GM20000 (cell line): ENCODE measurements at regions not wholly inside any gene's neighbourhood (a gene's known extent, or its start where the extent isn't known, plus 50 kb on each side); places are given as distances from the start of the nearest gene placed in this dataset.

ENCODE experiments used
- DNase-seq: peaks from one replicate; pipeline ENCODE4 v3.0.0; 2012; ENCODE audit warnings: low spot score
- TF ChIP-seq, protein P1 (sequence below): IDR thresholded peaks from 2 replicates; pipeline ENCODE4 v1.5.1; 2012; ENCODE audit warnings: mild to moderate bottlenecking, control low read depth; ENCODE audit errors: extremely low read depth, missing control alignments

DNA sequence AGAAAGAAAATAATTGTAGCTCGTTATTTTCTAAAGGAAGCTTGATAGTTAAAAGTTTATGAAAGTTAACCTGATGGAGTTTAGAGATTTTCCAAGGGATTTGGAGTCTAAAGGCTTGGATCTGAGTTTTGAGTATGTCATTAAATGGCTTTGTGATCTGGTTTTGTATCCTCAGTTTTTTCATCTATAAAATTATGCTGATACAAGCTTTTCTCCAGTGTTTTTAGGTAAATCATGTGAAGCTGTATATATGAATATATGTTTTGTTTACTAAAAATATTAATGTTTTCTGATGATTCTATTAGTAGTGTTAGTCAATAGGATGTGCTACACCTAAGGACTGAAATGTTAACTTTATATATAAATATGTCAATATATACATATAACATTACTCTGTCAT lies 727.8 kb downstream of the CDH11 start:
- no peak for DNase-seq
- TF ChIP-seq, protein P1, sequence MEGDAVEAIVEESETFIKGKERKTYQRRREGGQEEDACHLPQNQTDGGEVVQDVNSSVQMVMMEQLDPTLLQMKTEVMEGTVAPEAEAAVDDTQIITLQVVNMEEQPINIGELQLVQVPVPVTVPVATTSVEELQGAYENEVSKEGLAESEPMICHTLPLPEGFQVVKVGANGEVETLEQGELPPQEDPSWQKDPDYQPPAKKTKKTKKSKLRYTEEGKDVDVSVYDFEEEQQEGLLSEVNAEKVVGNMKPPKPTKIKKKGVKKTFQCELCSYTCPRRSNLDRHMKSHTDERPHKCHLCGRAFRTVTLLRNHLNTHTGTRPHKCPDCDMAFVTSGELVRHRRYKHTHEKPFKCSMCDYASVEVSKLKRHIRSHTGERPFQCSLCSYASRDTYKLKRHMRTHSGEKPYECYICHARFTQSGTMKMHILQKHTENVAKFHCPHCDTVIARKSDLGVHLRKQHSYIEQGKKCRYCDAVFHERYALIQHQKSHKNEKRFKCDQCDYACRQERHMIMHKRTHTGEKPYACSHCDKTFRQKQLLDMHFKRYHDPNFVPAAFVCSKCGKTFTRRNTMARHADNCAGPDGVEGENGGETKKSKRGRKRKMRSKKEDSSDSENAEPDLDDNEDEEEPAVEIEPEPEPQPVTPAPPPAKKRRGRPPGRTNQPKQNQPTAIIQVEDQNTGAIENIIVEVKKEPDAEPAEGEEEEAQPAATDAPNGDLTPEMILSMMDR, result no peak

DNA sequence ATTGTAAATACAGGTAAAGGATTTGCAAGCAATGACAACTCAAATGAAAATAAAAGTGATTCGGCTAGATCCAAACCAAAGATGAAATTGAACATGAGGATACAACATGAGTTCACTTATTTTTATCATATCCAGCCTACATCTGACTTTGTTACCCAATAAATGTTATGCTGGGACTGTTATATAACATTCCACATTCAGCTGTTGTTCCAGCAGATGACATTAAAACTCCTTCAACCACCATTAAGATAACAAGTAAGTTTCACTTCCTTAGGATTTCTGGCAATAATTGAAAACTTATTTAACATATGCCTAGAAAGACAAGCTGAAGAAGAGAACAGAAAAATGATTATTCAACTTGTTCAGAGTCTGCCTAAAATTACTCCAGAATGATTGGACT lies 729.4 kb downstream of the CDH11 start:
- DNase-seq, result no peak
- TF ChIP-seq, protein P1, result no peak

DNA sequence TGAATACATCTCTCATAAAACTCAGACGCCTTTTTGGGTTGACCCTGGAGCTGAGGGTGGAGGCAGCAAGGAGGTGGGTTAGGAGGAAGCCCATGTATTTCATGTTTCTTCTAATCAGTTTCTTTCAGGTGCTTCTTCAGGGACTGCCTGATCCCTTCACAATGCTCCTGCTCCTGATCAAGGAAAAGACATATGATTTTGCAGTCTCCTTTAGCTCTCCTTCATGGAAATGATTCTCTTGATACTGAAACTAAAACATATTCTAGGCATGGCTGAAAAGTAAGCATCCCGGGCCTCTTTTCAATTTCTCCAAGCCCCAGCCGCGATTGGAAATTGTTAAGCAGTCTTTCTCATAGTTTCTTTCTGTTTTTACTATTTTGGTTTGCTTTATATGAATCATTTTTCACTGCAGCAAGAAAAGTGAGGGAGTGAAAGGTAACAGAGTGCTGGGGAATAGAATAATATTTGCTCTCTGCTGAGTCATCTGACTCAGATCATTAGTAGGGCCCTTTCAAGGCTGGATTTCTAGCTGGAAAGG lies 730.7 kb downstream of the CDH11 start:
- TF ChIP-seq, protein P1, result no peak
- no peak for DNase-seq

GRCh38 chr16:64390102-64390501 lies 731.8 kb downstream of the CDH11 start:
- TF ChIP-seq, protein P1, result no peak
- no peak for DNase-seq

- no peak for DNase-seq
- TF ChIP-seq, protein P1, result no peak
Measured at GRCh38 chr16:64384636-64385035, 737.2 kb downstream of the CDH11 start.

- TF ChIP-seq, protein P1, result no peak
- no peak for DNase-seq
Measured at GRCh38 chr16:64381979-64382378, 739.9 kb downstream of the CDH11 start.

GRCh38 chr16:64380751-64381150 lies 741.1 kb downstream of the CDH11 start:
- TF ChIP-seq, protein P1, result no peak
- DNase-seq, result no peak
